HepG2 (cell line): ENCODE measurements at regions not wholly inside any gene's neighbourhood (a gene's known extent, or its start where the extent isn't known, plus 50 kb on each side); places are given as distances from the start of the nearest gene placed in this dataset.

Experiments
- BRD4 ChIP-seq: sonication (generic); formaldehyde crosslinking; IDR thresholded peaks from 2 replicates; pipeline ENCODE4 v1.4.0; 2020; ENCODE audit warnings: missing genetic modification reagents
- CTCF ChIP-seq: sonication (generic); formaldehyde crosslinking; IDR thresholded peaks from 2 replicates; pipeline ENCODE4 v1.5.0; 2020; ENCODE audit warnings: mild to moderate bottlenecking, missing genetic modification reagents, moderate library complexity
- HMG20B ChIP-seq: conservative IDR thresholded peaks from 2 replicates; pipeline ENCODE4 v1.6.1; 2016; ENCODE audit warnings: missing genetic modification reagents, missing compliant biosample characterization
- KAT2B ChIP-seq: fragments of 150-350 bp; IDR thresholded peaks from 2 replicates; pipeline ENCODE4 v1.6.1; 2014; ENCODE audit warnings: low read depth, low read length, borderline replicate concordance
- MYC ChIP-seq: sonication (generic); formaldehyde crosslinking; IDR thresholded peaks from 2 replicates; pipeline ENCODE4 v1.9.0; 2021; ENCODE audit warnings: missing genetic modification reagents, borderline replicate concordance
- POLR2A ChIP-seq, 2 experiments: IDR thresholded peaks; 2 replicates each; pipeline ENCODE4 v1.6.1; 2011; ENCODE audit warnings: low read depth in 2 of 2, low read length in 2 of 2, mild to moderate bottlenecking in 1 of 2, moderate library complexity in 1 of 2; ENCODE audit not compliant: insufficient read depth in 1 of 2
- RNF2 ChIP-seq: fragments of 450-650 bp; conservative IDR thresholded peaks from 2 replicates; pipeline ENCODE4 v1.6.1; 2016; ENCODE audit warnings: low read depth
- TAF1 ChIP-seq: sonication (generic); formaldehyde crosslinking; IDR thresholded peaks from 2 replicates; pipeline ENCODE4 v1.4.0; 2020; ENCODE audit warnings: missing genetic modification reagents
- ZNF143 ChIP-seq: sonication (generic); formaldehyde crosslinking; IDR thresholded peaks from 2 replicates; pipeline ENCODE4 v1.4.0; 2020; ENCODE audit warnings: missing genetic modification reagents
- ZNF180 ChIP-seq: sonication (generic); formaldehyde crosslinking; IDR thresholded peaks from 2 replicates; pipeline ENCODE4 v1.4.0; 2020; ENCODE audit warnings: low read depth, missing genetic modification reagents, borderline replicate concordance
- ZNF251 ChIP-seq: sonication (generic); formaldehyde crosslinking; IDR thresholded peaks from 2 replicates; pipeline ENCODE4 v1.9.0; 2021; ENCODE audit warnings: mild to moderate bottlenecking, missing genetic modification reagents

GRCh38 chr3:181454451-181455027, 257.2 kb upstream of the SOX2 start:
- no peak for TF ChIP-seq ZNF180
- TF ChIP-seq MYC, result no peak
- no peak for TF ChIP-seq ZNF251
- TF ChIP-seq RNF2, result no peak
- no peak for TF ChIP-seq TAF1 (CRISPR knock-in tag)
- TF ChIP-seq CTCF, result no peak
- no peak for TF ChIP-seq BRD4 (CRISPR knock-in tag)
- TF ChIP-seq KAT2B, result no peak
- TF ChIP-seq ZNF143 (CRISPR knock-in tag), result no peak
- TF ChIP-seq HMG20B, result no peak
- no peak for TF ChIP-seq POLR2A (IDR thresholded peaks at IDR 0.05; ENCODE audit: insufficient read depth in 1 of 2, low read depth in 2 of 2, low read length in 2 of 2)
